KMS-11 (cell line): ENCODE measurements at regions not wholly inside any gene's neighbourhood (a gene's known extent, or its start where the extent isn't known, plus 50 kb on each side); places are given as distances from the start of the nearest gene placed in this dataset.

Source experiments
- H2AFZ ChIP-seq: fragments of 200-600 bp; sonication (generic); 2 replicates; pipeline ENCODE4 v1.6.1; 2016; ENCODE audit warnings: antibody characterized with exemption, mixed run types, low read depth
- H3K27ac ChIP-seq: fragments of 200-600 bp; sonication (generic); 2 replicates; pipeline ENCODE4 v1.6.1; 2016; ENCODE audit warnings: mild to moderate bottlenecking, mixed run types
- H3K27me3 ChIP-seq: fragments of 200-600 bp; sonication (generic); 2 replicates; pipeline ENCODE4 v1.6.1; 2017; ENCODE audit warnings: mild to moderate bottlenecking, low read depth, mixed run types, moderate library complexity; ENCODE audit not compliant: insufficient read depth
- H3K36me3 ChIP-seq: fragments of 200-600 bp; sonication (generic); 2 replicates; pipeline ENCODE4 v1.6.1; 2017; ENCODE audit warnings: mild to moderate bottlenecking, mixed run types; ENCODE audit not compliant: insufficient read depth
- H3K4me1 ChIP-seq: fragments of 200-600 bp; sonication (generic); 2 replicates; pipeline ENCODE4 v1.6.1; 2016; ENCODE audit warnings: mild to moderate bottlenecking, low read depth, mixed run types; ENCODE audit not compliant: poor library complexity, severe bottlenecking
- H3K4me2 ChIP-seq: fragments of 200-600 bp; sonication (generic); 2 replicates; pipeline ENCODE4 v1.7.0; 2016; ENCODE audit warnings: mild to moderate bottlenecking, mixed run types
- H3K4me3 ChIP-seq: fragments of 200-600 bp; sonication (generic); IDR thresholded peaks from 2 replicates; pipeline ENCODE4 v1.6.1; 2017; ENCODE audit warnings: low read depth, low read length, mixed read lengths; ENCODE audit not compliant: insufficient read depth
- H3K79me2 ChIP-seq: fragments of 200-600 bp; sonication (generic); 2 replicates; pipeline ENCODE4 v1.6.1; 2016; ENCODE audit warnings: low read depth, mixed run types; ENCODE audit not compliant: insufficient read depth
- H3K9ac ChIP-seq: fragments of 200-600 bp; sonication (generic); 2 replicates; pipeline ENCODE4 v1.6.1; 2016; ENCODE audit warnings: mild to moderate bottlenecking, mixed run types
- H4K20me1 ChIP-seq: fragments of 200-600 bp; sonication (generic); 2 replicates; pipeline ENCODE4 v1.6.1; 2016; ENCODE audit warnings: mild to moderate bottlenecking, mixed run types; ENCODE audit not compliant: insufficient read depth
- TF ChIP-seq, protein P1 (sequence below): fragments of 200-600 bp; sonication (generic); conservative IDR thresholded peaks from 2 replicates; pipeline ENCODE4 v1.6.1; 2017; ENCODE audit warnings: low read depth, mild to moderate bottlenecking, antibody characterized with exemption, low read length, moderate library complexity, mixed read lengths

DNA sequence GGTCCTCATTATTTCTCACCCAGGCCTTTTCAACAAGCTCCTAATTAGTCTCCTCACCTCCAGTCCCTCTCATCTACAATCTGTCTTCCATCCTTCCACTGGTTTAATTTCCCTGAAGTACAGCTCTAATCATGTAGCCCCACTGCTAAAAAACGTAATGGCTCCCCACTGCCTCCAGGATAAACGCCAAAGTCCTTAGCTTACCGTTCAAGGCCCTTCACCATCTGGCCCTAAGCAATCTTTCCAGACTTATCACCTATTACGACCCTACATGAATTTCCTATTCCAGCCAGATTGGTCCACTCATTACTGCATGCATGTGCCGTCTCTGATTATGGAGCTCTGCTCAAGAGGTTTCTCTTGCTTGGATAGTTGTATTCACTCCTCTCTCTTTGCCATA is 83.1 kb upstream of the DAB1 start:
- Histone ChIP-seq H3K27ac (no peak overlapping the region), H3K36me3 (no peaks in the 10 kb centered on the region)

GRCh38 chr1:57503337-57503736 is 79.5 kb upstream of the DAB1 start:
- Histone ChIP-seq H3K79me2 (no peaks in the 10 kb centered on the region), H2AFZ (no peak overlapping the region), H3K4me3 (no peak overlapping the region), H3K36me3 (no peaks in the 10 kb centered on the region), H3K27me3 (no peaks in the 10 kb centered on the region), H3K27ac (no peak overlapping the region), H3K4me2 (no peak overlapping the region), H3K4me1 (no peaks in the 10 kb centered on the region), H3K9ac (no peak overlapping the region), H4K20me1 (no peaks in the 10 kb centered on the region)
- TF ChIP-seq, protein P1, sequence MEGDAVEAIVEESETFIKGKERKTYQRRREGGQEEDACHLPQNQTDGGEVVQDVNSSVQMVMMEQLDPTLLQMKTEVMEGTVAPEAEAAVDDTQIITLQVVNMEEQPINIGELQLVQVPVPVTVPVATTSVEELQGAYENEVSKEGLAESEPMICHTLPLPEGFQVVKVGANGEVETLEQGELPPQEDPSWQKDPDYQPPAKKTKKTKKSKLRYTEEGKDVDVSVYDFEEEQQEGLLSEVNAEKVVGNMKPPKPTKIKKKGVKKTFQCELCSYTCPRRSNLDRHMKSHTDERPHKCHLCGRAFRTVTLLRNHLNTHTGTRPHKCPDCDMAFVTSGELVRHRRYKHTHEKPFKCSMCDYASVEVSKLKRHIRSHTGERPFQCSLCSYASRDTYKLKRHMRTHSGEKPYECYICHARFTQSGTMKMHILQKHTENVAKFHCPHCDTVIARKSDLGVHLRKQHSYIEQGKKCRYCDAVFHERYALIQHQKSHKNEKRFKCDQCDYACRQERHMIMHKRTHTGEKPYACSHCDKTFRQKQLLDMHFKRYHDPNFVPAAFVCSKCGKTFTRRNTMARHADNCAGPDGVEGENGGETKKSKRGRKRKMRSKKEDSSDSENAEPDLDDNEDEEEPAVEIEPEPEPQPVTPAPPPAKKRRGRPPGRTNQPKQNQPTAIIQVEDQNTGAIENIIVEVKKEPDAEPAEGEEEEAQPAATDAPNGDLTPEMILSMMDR: no peak

More for the DNA sequence above, 83.1 kb upstream of the DAB1 start:
- Histone ChIP-seq H3K4me1 (no peaks in the 10 kb centered on the region), H3K79me2 (no peaks in the 10 kb centered on the region), H3K4me3 (no peak overlapping the region), H3K9ac (no peak overlapping the region), H3K4me2 (no peak overlapping the region), H3K27me3 (no peaks in the 10 kb centered on the region), H2AFZ (no peak overlapping the region), H4K20me1 (no peaks in the 10 kb centered on the region)
- TF ChIP-seq, protein P1: no peak

GRCh38 chr1:57500136-57500830 is 76.4 kb upstream of the DAB1 start:
- Histone ChIP-seq H3K27me3 (no peaks in the 10 kb centered on the region), H4K20me1 (no peaks in the 10 kb centered on the region), H3K27ac (no peak overlapping the region), H3K4me3 (no peak overlapping the region), H3K4me1 (no peaks in the 10 kb centered on the region), H2AFZ (no peak overlapping the region), H3K4me2 (no peak overlapping the region), H3K36me3 (no peaks in the 10 kb centered on the region), H3K79me2 (no peaks in the 10 kb centered on the region), H3K9ac (no peak overlapping the region)
- TF ChIP-seq, protein P1: no peak

DNA sequence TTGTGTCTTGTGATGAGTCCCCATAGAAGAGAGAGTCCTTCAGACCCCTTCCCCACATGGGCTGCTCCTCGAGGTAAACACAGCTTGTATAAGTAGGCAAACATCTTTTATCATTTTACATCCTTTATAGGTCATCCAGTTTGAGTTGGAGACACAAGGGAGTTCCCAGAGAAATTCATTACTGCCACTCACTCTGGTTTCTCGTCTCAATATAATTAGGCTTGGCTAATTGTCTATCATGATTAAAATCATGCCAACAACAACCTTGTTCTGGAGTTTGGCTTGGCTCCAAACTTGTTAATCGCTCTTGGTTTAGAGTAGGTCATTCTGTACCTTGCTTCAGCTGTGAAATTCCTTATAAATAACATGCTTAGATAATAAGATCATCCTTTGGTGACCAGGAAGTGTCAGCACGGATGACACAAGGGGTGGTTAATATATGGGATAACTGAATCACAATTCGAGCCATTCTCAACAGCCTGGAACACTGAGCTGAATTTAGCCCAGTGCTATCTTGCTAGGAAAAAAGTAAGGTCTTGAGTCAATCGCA is 70.7 kb upstream of the DAB1 start:
- TF ChIP-seq, protein P1: no peak
- Histone ChIP-seq H3K4me3 (no peak overlapping the region), H3K9ac (no peak overlapping the region), H3K4me2 (no peak overlapping the region), H2AFZ (no peak overlapping the region), H3K79me2 (no peaks in the 10 kb centered on the region), H3K27me3 (no peaks in the 10 kb centered on the region), H3K27ac (no peak overlapping the region), H3K4me1 (no peaks in the 10 kb centered on the region), H3K36me3 (no peaks in the 10 kb centered on the region), H4K20me1 (no peaks in the 10 kb centered on the region)
